ENCODE measurements at regions not wholly inside any gene's neighbourhood (a gene's known extent, or its start where the extent isn't known, plus 50 kb on each side); places are given as distances from the start of the nearest gene placed in this dataset.

GRCh38 chr5:62969409-62970120 lies 390.9 kb downstream of the LRRC70 start:
- Mint-ChIP-seq H3K9me3 (peaks cover 21 to 36% of the 10 kb centered on the region in 2 experiments), H3K4me3 (0 out of 5 replicates have a peak overlapping the region, but pooled peaks of 1 of the 2 experiments have one; percentile 23), H3K27ac (peak overlapping the region in 2 of 3 experiments; percentile 27 to 75; a peak in 3 of 7 replicates), H3K4me1 (peaks cover 8% of the 10 kb centered on the region in 2 experiments; a peak in 3 of 4 replicates), H3K27me3 (ENCODE audit: low read depth) (peaks cover 3% of the 10 kb centered on the region), H3K36me3 (ENCODE audit: insufficient read depth in 1 of 3, low read depth in 3 of 3) (peaks cover 13 to 22% (median 22%) of the 10 kb centered on the region in 3 experiments)
- Histone ChIP-seq H3K79me2 (ENCODE audit: insufficient read depth, low read length) (no peaks in the 10 kb centered on the region), H3K27me3 (ENCODE audit: insufficient read depth, low read length) (no peaks in the 10 kb centered on the region), H3K23ac (ENCODE audit: insufficient read length, low read depth, low read length) (no peak overlapping the region), H3K18ac (ENCODE audit: insufficient read length, low read depth, low read length) (no peak overlapping the region), H2BK15ac (ENCODE audit: low read depth, low read length) (no peak overlapping the region), H3K9me3 (ENCODE audit: control insufficient read depth, low read depth, low read length) (peaks cover 13% of the 10 kb centered on the region), H3K27ac (ENCODE audit: insufficient read length, low read depth, low read length) (no peak overlapping the region), H3K4ac (ENCODE audit: low read depth, low read length) (no peak overlapping the region), H3K9ac (ENCODE audit: extremely low read depth, insufficient read length, low read length) (no peak overlapping the region), H3K56ac (ENCODE audit: insufficient read length, low read depth, low read length) (no peak overlapping the region), H3K4me1 (ENCODE audit: insufficient read depth, low read length) (no peaks in the 10 kb centered on the region), H3K4me2 (ENCODE audit: insufficient read depth, insufficient read length, low read length) (no peak overlapping the region), H3K23me2 (ENCODE audit: insufficient read length, low read depth, low read length, poor library complexity, severe bottlenecking) (no peaks in the 10 kb centered on the region), H2BK120ac (ENCODE audit: low read depth, low read length, poor library complexity, severe bottlenecking) (no peak overlapping the region), H4K8ac (replicated peaks; ENCODE audit: insufficient read length, low read depth, low read length) (no peak overlapping the region), H3K14ac (ENCODE audit: insufficient read depth, low read length) (no peak overlapping the region), H4K20me1 (ENCODE audit: control insufficient read depth, insufficient read depth, insufficient read length) (no peaks in the 10 kb centered on the region), H2AFZ (ENCODE audit: low read length) (no peak overlapping the region), H4K91ac (ENCODE audit: insufficient read length, low read depth, low read length) (no peak overlapping the region), H2BK12ac (ENCODE audit: insufficient read length, low read depth, low read length) (no peak overlapping the region), H4K5ac (ENCODE audit: insufficient read length, low read depth, low read length) (no peak overlapping the region), H2AK5ac (ENCODE audit: insufficient read length, low read length) (no peak overlapping the region), H3T11ph (ENCODE audit: low read length) (no peak overlapping the region), H3K79me1 (ENCODE audit: insufficient read depth, low read depth, low read length, poor library complexity, severe bottlenecking) (no peaks in the 10 kb centered on the region), H2BK20ac (ENCODE audit: low read depth, low read length, poor library complexity, severe bottlenecking) (no peak overlapping the region), H2BK5ac (ENCODE audit: insufficient read length, low read length) (no peak overlapping the region)
- no CpG with 5 or more reads among the region's 10 CpGs for whole genome bisulfite sequencing (ENCODE audit: extremely low coverage, insufficient read length, low lambda C conversion rate)
- TF ChIP-seq, protein P1, sequence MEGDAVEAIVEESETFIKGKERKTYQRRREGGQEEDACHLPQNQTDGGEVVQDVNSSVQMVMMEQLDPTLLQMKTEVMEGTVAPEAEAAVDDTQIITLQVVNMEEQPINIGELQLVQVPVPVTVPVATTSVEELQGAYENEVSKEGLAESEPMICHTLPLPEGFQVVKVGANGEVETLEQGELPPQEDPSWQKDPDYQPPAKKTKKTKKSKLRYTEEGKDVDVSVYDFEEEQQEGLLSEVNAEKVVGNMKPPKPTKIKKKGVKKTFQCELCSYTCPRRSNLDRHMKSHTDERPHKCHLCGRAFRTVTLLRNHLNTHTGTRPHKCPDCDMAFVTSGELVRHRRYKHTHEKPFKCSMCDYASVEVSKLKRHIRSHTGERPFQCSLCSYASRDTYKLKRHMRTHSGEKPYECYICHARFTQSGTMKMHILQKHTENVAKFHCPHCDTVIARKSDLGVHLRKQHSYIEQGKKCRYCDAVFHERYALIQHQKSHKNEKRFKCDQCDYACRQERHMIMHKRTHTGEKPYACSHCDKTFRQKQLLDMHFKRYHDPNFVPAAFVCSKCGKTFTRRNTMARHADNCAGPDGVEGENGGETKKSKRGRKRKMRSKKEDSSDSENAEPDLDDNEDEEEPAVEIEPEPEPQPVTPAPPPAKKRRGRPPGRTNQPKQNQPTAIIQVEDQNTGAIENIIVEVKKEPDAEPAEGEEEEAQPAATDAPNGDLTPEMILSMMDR (conservative IDR thresholded peaks at IDR 0.05) = no peak
- DNase-seq = no peak

Data from H9 (cell line).